ENCODE measurements at regions not wholly inside any gene's neighbourhood (a gene's known extent, or its start where the extent isn't known, plus 50 kb on each side); places are given as distances from the start of the nearest gene placed in this dataset.

DNA sequence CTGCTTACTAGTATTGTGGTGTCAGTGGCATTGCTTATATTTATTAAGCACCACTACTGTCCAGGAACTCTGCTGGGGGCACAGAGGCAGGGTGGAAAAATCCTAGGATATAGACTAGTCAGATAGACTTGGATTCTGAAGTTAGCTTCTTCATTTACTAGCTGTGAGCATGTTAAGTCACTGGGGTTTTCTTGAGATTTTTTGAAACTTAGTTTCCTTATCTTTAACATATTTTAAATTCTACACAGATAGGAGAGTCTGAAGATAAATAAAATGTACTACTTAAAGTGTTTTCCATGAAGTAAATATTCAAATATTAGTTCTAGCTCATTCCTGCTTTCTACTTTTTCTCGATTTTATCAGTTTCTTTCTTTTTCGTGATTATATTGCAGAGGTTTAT, 196.9 kb upstream of the GRID2 start:
- Histone ChIP-seq H3K27ac (ENCODE audit: low read depth in 1 of 3, low read length in 2 of 3) (no peak overlapping the region), H3K4me3 (ENCODE audit: low read depth in 1 of 3, low read length in 3 of 3) (no peak overlapping the region), H3K27me3 (ENCODE audit: control insufficient read depth in 3 of 3, insufficient read depth in 3 of 3, low read length in 3 of 3) (no peaks in the 10 kb centered on the region), H3K9me3 (ENCODE audit: control insufficient read depth in 2 of 2, insufficient read depth in 1 of 2, low read depth in 1 of 2, low read length in 1 of 2) (no peaks in the 10 kb centered on the region), H3K4me1 (ENCODE audit: control insufficient read depth in 3 of 3, insufficient read depth in 2 of 3, low read depth in 1 of 3, low read length in 2 of 3) (no peaks in the 10 kb centered on the region), H3K36me3 (ENCODE audit: control insufficient read depth in 3 of 3, insufficient read depth in 2 of 3, low read depth in 1 of 3, low read length in 3 of 3) (no peaks in the 10 kb centered on the region)
- no peak for FAIRE-seq
- 72 to 78% (median 75%) methylated on average over 2 of the region's 2 CpGs for WGBS, 3 donors
- no peak for DNase-seq

DNA sequence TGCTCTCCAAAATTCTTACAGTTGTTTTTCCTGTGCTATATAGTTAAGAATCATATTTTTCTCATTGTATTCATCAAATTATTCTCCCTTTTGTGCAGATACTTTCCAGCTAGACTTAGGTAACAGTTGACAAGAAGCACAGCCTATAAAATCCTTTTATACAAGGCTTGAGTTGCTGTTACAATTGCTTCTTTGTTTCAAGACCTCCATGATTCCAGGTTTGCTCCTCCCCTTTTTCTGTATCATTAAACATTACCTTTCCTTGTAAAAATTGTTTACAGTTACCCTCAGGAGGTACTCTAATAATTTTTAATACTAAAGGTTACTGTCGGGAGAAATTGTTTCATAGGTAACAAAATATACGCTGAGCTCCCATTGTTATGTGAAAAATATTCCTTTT, 192.3 kb upstream of the GRID2 start:
- no peak overlapping the region for H3K27ac ChIP-seq (ENCODE audit: low read depth in 1 of 3, low read length in 2 of 3)
- H3K27me3 ChIP-seq (ENCODE audit: control insufficient read depth in 3 of 3, insufficient read depth in 3 of 3, low read length in 3 of 3) = no peaks in the 10 kb centered on the region
- no peaks in the 10 kb centered on the region for H3K9me3 ChIP-seq (ENCODE audit: control insufficient read depth in 2 of 2, insufficient read depth in 1 of 2, low read depth in 1 of 2, low read length in 1 of 2)
- H3K4me1 ChIP-seq (ENCODE audit: control insufficient read depth in 3 of 3, insufficient read depth in 2 of 3, low read depth in 1 of 3, low read length in 2 of 3) = no peaks in the 10 kb centered on the region
- FAIRE-seq (no peak), DNase-seq (no peak)
- H3K36me3 ChIP-seq (ENCODE audit: control insufficient read depth in 3 of 3, insufficient read depth in 2 of 3, low read depth in 1 of 3, low read length in 3 of 3) = no peaks in the 10 kb centered on the region
- WGBS, 3 donors = 91 to 92% (median 91%) methylated on average over 2 of the region's 2 CpGs
- no peak overlapping the region for H3K4me3 ChIP-seq (ENCODE audit: low read depth in 1 of 3, low read length in 3 of 3)

DNA sequence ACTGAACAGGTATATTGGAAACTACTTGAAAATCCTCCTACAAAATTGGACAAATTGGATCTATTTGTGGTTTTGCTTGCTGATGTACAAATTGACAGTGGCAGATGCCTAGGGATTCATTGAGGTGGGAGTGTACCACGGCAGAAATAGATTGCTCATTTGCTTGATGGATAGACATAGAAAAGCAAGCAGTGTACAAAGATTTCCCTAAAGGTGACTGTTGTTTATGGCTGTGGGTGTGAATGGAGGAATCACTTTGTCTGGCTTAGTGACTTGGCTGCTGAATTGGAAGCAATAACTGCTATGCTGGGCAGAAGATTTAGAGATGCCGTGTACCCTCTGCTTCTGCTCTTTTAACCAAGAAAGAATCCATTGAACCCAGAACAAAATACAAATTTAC, 191.0 kb upstream of the GRID2 start:
- H3K4me1 ChIP-seq (ENCODE audit: control insufficient read depth in 3 of 3, insufficient read depth in 2 of 3, low read depth in 1 of 3, low read length in 2 of 3) = no peaks in the 10 kb centered on the region
- DNase-seq (no peak), FAIRE-seq (no peak)
- H3K27me3 ChIP-seq (ENCODE audit: control insufficient read depth in 3 of 3, insufficient read depth in 3 of 3, low read length in 3 of 3) = no peaks in the 10 kb centered on the region
- no peaks in the 10 kb centered on the region for H3K36me3 ChIP-seq (ENCODE audit: control insufficient read depth in 3 of 3, insufficient read depth in 2 of 3, low read depth in 1 of 3, low read length in 3 of 3)
- H3K9me3 ChIP-seq (ENCODE audit: control insufficient read depth in 2 of 2, insufficient read depth in 1 of 2, low read depth in 1 of 2, low read length in 1 of 2) = no peaks in the 10 kb centered on the region
- WGBS, 3 donors = 86 to 90% (median 88%) methylated on average over 2 of the region's 2 CpGs
- no peak overlapping the region for H3K27ac ChIP-seq (ENCODE audit: low read depth in 1 of 3, low read length in 2 of 3)
- H3K4me3 ChIP-seq (ENCODE audit: low read depth in 1 of 3, low read length in 3 of 3) = no peak overlapping the region

DNA sequence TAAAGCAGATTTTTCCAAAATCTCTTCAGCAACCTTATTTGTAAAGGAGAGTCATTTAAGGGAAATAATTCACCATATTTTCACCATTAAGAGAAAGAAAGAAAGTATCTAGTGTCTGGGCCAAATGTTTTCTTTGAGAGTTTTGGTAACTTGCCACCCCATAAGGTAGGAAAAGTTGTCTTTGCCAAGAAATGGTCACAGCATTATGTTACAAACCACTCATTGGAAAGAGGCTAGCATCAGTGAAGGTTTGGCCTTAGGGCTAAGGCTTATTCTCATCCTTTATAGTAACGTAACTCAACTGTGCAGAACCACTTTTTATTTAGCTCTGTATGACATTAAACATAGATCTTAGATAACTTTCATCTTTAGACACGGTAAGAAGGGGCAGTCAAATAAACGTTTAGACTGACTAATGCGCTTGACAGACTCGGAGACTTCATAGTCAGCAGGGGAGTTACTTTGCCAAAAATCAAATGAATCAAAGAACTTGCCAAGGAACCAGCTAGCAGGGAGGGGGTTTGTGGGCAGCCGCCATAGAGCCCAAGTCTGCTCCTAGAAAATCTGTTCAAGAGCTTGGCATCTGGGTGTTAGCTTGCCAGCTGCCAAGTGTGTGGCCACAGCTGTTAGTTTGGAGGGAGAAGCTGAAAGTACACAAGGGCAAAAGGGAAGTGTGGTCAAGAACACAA, 182.8 kb upstream of the GRID2 start:
- H3K9me3 ChIP-seq (ENCODE audit: control insufficient read depth in 2 of 2, insufficient read depth in 1 of 2, low read depth in 1 of 2, low read length in 1 of 2) = no peaks in the 10 kb centered on the region
- H3K27ac ChIP-seq (ENCODE audit: low read depth in 1 of 3, low read length in 2 of 3) = no peak overlapping the region
- no peak for DNase-seq
- 66 to 82% (median 78%) methylated on average over 6 of the region's 6 CpGs for WGBS, 3 donors
- H3K27me3 ChIP-seq (ENCODE audit: control insufficient read depth in 3 of 3, insufficient read depth in 3 of 3, low read length in 3 of 3) = no peaks in the 10 kb centered on the region
- no peak overlapping the region for H3K4me3 ChIP-seq (ENCODE audit: low read depth in 1 of 3, low read length in 3 of 3)
- H3K4me1 ChIP-seq (ENCODE audit: control insufficient read depth in 3 of 3, insufficient read depth in 2 of 3, low read depth in 1 of 3, low read length in 2 of 3) = no peaks in the 10 kb centered on the region
- no peak for FAIRE-seq
- no peaks in the 10 kb centered on the region for H3K36me3 ChIP-seq (ENCODE audit: control insufficient read depth in 3 of 3, insufficient read depth in 2 of 3, low read depth in 1 of 3, low read length in 3 of 3)

DNA sequence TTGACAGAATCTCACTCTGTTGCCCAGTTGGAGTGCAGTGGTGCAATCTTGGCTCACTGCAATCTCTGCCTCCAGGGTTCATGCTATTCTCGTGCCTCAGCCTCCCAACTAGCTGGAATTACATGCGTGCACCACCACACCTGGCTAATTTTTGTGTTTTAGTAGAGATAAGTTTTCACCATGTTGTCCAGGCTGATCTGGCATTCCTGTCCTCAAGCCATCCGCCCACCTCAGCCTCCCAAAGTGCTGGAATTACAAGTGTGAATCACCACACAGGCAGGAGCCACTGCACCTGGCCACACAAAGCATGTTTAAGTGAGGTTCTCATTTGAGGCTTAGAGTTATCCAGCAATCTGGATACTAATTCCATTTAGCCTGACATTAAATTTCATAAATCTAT, 180.9 kb upstream of the GRID2 start:
- no peak for DNase-seq
- no peaks in the 10 kb centered on the region for H3K27me3 ChIP-seq (ENCODE audit: control insufficient read depth in 3 of 3, insufficient read depth in 3 of 3, low read length in 3 of 3)
- 76 to 85% (median 80%) methylated on average over 3 of the region's 3 CpGs for WGBS, 3 donors
- no peak for FAIRE-seq
- no peaks in the 10 kb centered on the region for H3K9me3 ChIP-seq (ENCODE audit: control insufficient read depth in 2 of 2, insufficient read depth in 1 of 2, low read depth in 1 of 2, low read length in 1 of 2)
- no peaks in the 10 kb centered on the region for H3K36me3 ChIP-seq (ENCODE audit: control insufficient read depth in 3 of 3, insufficient read depth in 2 of 3, low read depth in 1 of 3, low read length in 3 of 3)
- no peaks in the 10 kb centered on the region for H3K4me1 ChIP-seq (ENCODE audit: control insufficient read depth in 3 of 3, insufficient read depth in 2 of 3, low read depth in 1 of 3, low read length in 2 of 3)
- H3K4me3 ChIP-seq (ENCODE audit: low read depth in 1 of 3, low read length in 3 of 3) = no peak overlapping the region
- H3K27ac ChIP-seq (ENCODE audit: low read depth in 1 of 3, low read length in 2 of 3) = no peak overlapping the region

DNA sequence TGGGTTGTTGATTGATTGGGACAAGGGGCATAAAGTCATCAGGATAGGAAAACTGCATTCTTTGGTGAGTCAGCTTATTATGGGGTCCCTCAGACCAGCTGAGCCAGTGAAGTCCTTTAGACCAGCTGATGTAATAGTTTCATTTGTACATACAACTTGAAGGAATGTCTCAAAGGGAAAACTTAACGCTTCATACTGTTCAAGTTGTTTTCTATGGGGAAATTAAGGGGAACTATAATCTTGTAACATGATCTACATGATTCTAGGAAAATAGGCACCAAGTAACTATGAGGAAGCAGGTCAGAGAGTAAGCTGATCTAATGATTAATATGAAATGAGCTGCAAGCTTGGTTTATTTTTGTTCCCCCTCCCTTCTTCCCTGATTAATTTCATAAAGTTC, 175.1 kb upstream of the GRID2 start:
- H3K27me3 ChIP-seq (ENCODE audit: control insufficient read depth in 3 of 3, insufficient read depth in 3 of 3, low read length in 3 of 3) = no peaks in the 10 kb centered on the region
- H3K4me1 ChIP-seq (ENCODE audit: control insufficient read depth in 3 of 3, insufficient read depth in 2 of 3, low read depth in 1 of 3, low read length in 2 of 3) = no peaks in the 10 kb centered on the region
- DNase-seq = no peak
- no peak overlapping the region for H3K4me3 ChIP-seq (ENCODE audit: low read depth in 1 of 3, low read length in 3 of 3)
- WGBS, 3 donors = 82 to 100% (median 82%) methylated on average over 1 of the region's 1 CpG
- FAIRE-seq = no peak
- H3K9me3 ChIP-seq (ENCODE audit: control insufficient read depth in 2 of 2, insufficient read depth in 1 of 2, low read depth in 1 of 2, low read length in 1 of 2) = peaks cover 0 to 12% of the 10 kb centered on the region in 2 donors
- no peaks in the 10 kb centered on the region for H3K36me3 ChIP-seq (ENCODE audit: control insufficient read depth in 3 of 3, insufficient read depth in 2 of 3, low read depth in 1 of 3, low read length in 3 of 3)
- no peak overlapping the region for H3K27ac ChIP-seq (ENCODE audit: low read depth in 1 of 3, low read length in 2 of 3)

DNA sequence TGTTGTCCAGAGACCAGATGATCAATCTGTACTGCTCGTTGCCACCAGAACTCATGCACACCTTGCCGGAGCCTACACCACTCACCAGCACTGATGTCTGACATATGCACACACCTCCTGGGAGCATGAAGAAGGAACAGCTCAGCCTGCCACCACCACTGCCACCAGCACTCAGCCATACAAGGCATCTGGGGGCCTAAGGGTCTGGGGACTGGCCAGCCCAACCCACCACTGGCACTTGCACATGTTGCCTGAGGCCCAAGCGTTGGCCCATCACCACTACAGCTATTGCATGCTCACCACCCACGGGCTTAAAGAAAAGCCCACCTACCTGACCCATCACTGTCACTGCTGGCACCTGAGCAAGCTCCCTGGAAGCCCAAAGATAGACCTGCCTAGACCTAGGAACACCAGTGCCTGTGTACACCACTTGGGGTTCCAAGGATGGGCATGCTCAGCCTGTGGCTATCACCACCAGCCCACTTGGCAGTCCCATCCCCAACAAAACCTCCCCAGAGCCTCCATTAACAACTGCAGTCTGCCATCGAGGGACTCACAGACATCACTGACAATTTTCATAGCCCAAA, 174.3 kb upstream of the GRID2 start:
- H3K4me1 ChIP-seq (ENCODE audit: control insufficient read depth in 3 of 3, insufficient read depth in 2 of 3, low read depth in 1 of 3, low read length in 2 of 3) = no peaks in the 10 kb centered on the region
- DNase-seq = no peak
- FAIRE-seq = no peak
- H3K4me3 ChIP-seq (ENCODE audit: low read depth in 1 of 3, low read length in 3 of 3) = no peak overlapping the region
- H3K36me3 ChIP-seq (ENCODE audit: control insufficient read depth in 3 of 3, insufficient read depth in 2 of 3, low read depth in 1 of 3, low read length in 3 of 3) = no peaks in the 10 kb centered on the region
- H3K9me3 ChIP-seq (ENCODE audit: control insufficient read depth in 2 of 2, insufficient read depth in 1 of 2, low read depth in 1 of 2, low read length in 1 of 2) = peaks cover 0 to 12% of the 10 kb centered on the region in 2 donors
- H3K27me3 ChIP-seq (ENCODE audit: control insufficient read depth in 3 of 3, insufficient read depth in 3 of 3, low read length in 3 of 3) = no peaks in the 10 kb centered on the region
- WGBS, 3 donors = 75 to 80% (median 76%) methylated on average over 5 of the region's 5 CpGs
- no peak overlapping the region for H3K27ac ChIP-seq (ENCODE audit: low read depth in 1 of 3, low read length in 2 of 3)

DNA sequence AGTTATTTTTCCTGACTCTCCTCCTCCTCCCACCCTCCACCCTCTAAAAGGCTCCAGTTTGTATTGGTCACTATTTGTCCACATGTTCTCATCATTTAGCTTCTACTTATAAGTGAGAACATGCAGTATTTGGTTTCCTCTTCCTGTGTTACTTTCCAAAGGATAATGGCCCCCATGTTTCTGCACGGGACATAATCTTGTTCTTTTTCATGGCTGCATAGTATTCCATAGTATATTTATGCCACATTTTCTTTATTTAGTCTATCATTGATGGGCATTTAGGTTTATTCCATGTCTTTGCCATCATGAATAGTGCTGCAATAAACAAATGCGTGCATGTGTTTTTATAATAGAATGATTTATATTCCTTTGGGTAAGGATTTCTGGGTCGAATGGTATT, 167.3 kb upstream of the GRID2 start:
- 83 to 93% (median 91%) methylated on average over 3 of the region's 3 CpGs for WGBS, 3 donors
- no peaks in the 10 kb centered on the region for H3K4me1 ChIP-seq (ENCODE audit: control insufficient read depth in 3 of 3, insufficient read depth in 2 of 3, low read depth in 1 of 3, low read length in 2 of 3)

DNA sequence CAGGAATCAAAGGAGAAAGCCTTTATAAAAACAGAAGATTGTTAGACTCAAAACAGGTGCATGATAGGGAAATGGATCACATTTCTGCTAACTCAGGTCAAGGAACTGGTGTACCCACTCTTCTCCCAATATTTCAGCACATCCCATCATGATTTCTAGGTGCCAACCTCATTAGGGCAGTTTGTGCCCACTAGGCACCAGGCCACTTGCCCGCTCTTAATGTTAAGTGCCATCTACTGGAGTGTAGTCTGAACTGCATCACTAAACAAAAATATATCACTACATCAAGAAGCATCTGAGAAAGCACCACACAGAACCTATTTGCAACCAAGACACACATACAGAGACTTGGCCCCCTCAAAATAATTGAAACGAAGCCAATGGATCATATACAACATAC, 140.4 kb upstream of the GRID2 start:
- FAIRE-seq = no peak
- peak in 1 of 2 donors; percentile 4 for DNase-seq
- no peak overlapping the region for H3K27ac ChIP-seq (ENCODE audit: low read depth in 1 of 3, low read length in 2 of 3)
- no peaks in the 10 kb centered on the region for H3K4me1 ChIP-seq (ENCODE audit: control insufficient read depth in 3 of 3, insufficient read depth in 2 of 3, low read depth in 1 of 3, low read length in 2 of 3)
- H3K9me3 ChIP-seq (ENCODE audit: control insufficient read depth in 2 of 2, insufficient read depth in 1 of 2, low read depth in 1 of 2, low read length in 1 of 2) = peaks cover 0 to 16% of the 10 kb centered on the region in 2 donors
- 76 to 80% (median 79%) methylated on average over 2 of the region's 2 CpGs for WGBS, 3 donors
- H3K36me3 ChIP-seq (ENCODE audit: control insufficient read depth in 3 of 3, insufficient read depth in 2 of 3, low read depth in 1 of 3, low read length in 3 of 3) = no peaks in the 10 kb centered on the region
- no peak overlapping the region for H3K4me3 ChIP-seq (ENCODE audit: low read depth in 1 of 3, low read length in 3 of 3)
- H3K27me3 ChIP-seq (ENCODE audit: control insufficient read depth in 3 of 3, insufficient read depth in 3 of 3, low read length in 3 of 3) = no peaks in the 10 kb centered on the region

More for the DNA sequence above, 167.3 kb upstream of the GRID2 start:
- DNase-seq (no peak), FAIRE-seq (no peak)
- Histone ChIP-seq H3K36me3 (ENCODE audit: control insufficient read depth in 3 of 3, insufficient read depth in 2 of 3, low read depth in 1 of 3, low read length in 3 of 3) (no peaks in the 10 kb centered on the region), H3K27ac (ENCODE audit: low read depth in 1 of 3, low read length in 2 of 3) (no peak overlapping the region), H3K4me3 (ENCODE audit: low read depth in 1 of 3, low read length in 3 of 3) (no peak overlapping the region), H3K27me3 (ENCODE audit: control insufficient read depth in 3 of 3, insufficient read depth in 3 of 3, low read length in 3 of 3) (no peaks in the 10 kb centered on the region), H3K9me3 (ENCODE audit: control insufficient read depth in 2 of 2, insufficient read depth in 1 of 2, low read depth in 1 of 2, low read length in 1 of 2) (no peaks in the 10 kb centered on the region)

All from small intestine (tissue), 7 donors.